PC-3 (cell line): ENCODE measurements at regions not wholly inside any gene's neighbourhood (a gene's known extent, or its start where the extent isn't known, plus 50 kb on each side); places are given as distances from the start of the nearest gene placed in this dataset.

Experiments used
- CTCF ChIP-seq: fragments of 300-600 bp; sonication (generic); conservative IDR thresholded peaks from 2 replicates; pipeline ENCODE4 v1.5.1; 2017; ENCODE audit warnings: antibody characterized with exemption, low read depth, mild to moderate bottlenecking, low read length
- EZH2phosphoT487 ChIP-seq: fragments of 300-600 bp; sonication (generic); IDR thresholded peaks from 2 replicates; pipeline ENCODE4 v1.6.1; 2018; ENCODE audit warnings: mild to moderate bottlenecking, antibody characterized with exemption, low read length, borderline replicate concordance

- TF ChIP-seq CTCF, result no peak
- TF ChIP-seq EZH2phosphoT487, result no peak
Measured at GRCh38 chr7:63047546-63047945, 951.1 kb upstream of the ZNF722 start.
